ENCODE measurements at regions not wholly inside any gene's neighbourhood (a gene's known extent, or its start where the extent isn't known, plus 50 kb on each side); places are given as distances from the start of the nearest gene placed in this dataset.

DNA sequence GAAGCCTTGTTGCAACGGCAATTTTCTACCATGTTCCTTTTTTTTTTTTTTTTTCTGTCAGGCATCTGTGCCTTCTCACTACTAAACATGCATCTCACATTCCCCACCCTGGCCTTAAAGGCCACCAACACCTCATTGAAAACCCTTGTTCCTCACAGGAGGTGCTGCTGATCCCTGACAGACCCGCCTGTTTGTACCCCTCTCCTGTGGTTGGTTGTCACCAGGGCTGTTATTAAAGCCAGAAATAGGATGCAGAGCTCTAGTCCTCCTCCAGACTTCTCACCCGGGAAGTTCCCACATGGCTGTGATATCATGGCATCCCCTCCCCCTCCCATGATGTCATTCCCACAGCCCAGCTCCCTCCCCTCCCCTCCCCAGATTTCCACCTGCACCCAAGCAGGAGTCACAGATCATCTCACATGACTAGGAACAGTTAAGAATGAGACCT lies 302.8 kb upstream of the NCAM1 start:
- H3K4me3 ChIP-seq (ENCODE audit: low read length), result no peak overlapping the region
- H3K4me1 ChIP-seq (ENCODE audit: control insufficient read depth, insufficient read depth, low read length), result no peaks in the 10 kb centered on the region
- no peaks in the 10 kb centered on the region for H3K36me3 Mint-ChIP-seq
- H3K27me3 Mint-ChIP-seq (ENCODE audit: low read depth in 2 of 2), result peaks cover 13 to 14% of the 10 kb centered on the region in 2 donors
- ATAC-seq (no peak), DNase-seq (no peak)
- intact Hi-C loops (cut with micrococcal nuclease), result no loop called here
- no peaks in the 10 kb centered on the region for H3K36me3 ChIP-seq (ENCODE audit: control insufficient read depth, insufficient read depth, low read length)
- H3K27ac Mint-ChIP-seq, result no peak overlapping the region
- H3K27me3 ChIP-seq (ENCODE audit: control insufficient read depth, insufficient read depth, low read length), result no peaks in the 10 kb centered on the region
- H3K9me3 ChIP-seq (ENCODE audit: control insufficient read depth, insufficient read depth, low read length), result no peaks in the 10 kb centered on the region
- H3K4me1 Mint-ChIP-seq, result no peaks in the 10 kb centered on the region
- no peak overlapping the region for H3K27ac ChIP-seq (ENCODE audit: low read length)
- H3K4me3 Mint-ChIP-seq, result no peak overlapping the region
- TF ChIP-seq CTCF (IDR thresholded peaks at IDR 0.05), result no peak
- no peaks in the 10 kb centered on the region for H3K9me3 Mint-ChIP-seq
- WGBS (ENCODE audit: insufficient coverage), result 57% methylated on average over 3 of the region's 3 CpGs

DNA sequence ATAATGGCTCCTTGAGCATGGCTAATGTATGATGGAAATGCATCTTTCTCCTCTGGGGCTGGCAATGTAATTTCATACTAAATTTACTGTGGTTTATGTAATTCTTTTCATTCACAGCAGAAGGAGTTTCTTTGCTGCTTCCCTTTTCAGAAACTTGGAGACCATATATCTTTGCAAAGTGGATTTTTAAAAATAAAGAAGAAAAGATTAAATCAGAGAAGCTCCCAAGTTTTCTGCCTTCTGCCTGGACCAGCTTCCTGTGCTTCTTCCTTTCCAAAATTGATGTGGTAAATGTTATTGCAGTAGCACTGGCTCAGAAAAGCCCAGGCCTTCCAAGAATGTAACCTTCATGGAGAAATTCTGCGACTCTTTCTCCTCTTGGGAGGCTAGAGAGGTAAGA lies 300.1 kb upstream of the NCAM1 start:
- Histone ChIP-seq H3K4me1 (ENCODE audit: control insufficient read depth, insufficient read depth, low read length) (no peaks in the 10 kb centered on the region), H3K27me3 (ENCODE audit: control insufficient read depth, insufficient read depth, low read length) (no peaks in the 10 kb centered on the region), H3K36me3 (ENCODE audit: control insufficient read depth, insufficient read depth, low read length) (no peaks in the 10 kb centered on the region), H3K27ac (ENCODE audit: low read length) (no peak overlapping the region), H3K9me3 (ENCODE audit: control insufficient read depth, insufficient read depth, low read length) (no peaks in the 10 kb centered on the region), H3K4me3 (ENCODE audit: low read length) (no peak overlapping the region)
- intact Hi-C loops (cut with micrococcal nuclease), result no loop called here
- Mint-ChIP-seq H3K4me3 (no peak overlapping the region), H3K27me3 (ENCODE audit: low read depth in 2 of 2) (peaks cover 14 to 25% of the 10 kb centered on the region in 2 donors), H3K9me3 (no peaks in the 10 kb centered on the region), H3K27ac (no peak overlapping the region), H3K36me3 (no peaks in the 10 kb centered on the region), H3K4me1 (no peaks in the 10 kb centered on the region)
- 95% methylated on average over 1 of the region's 1 CpG for WGBS (ENCODE audit: insufficient coverage)
- ATAC-seq, result no peak
- no peak for TF ChIP-seq CTCF (IDR thresholded peaks at IDR 0.05)
- no peak for DNase-seq

GRCh38 chr11:112661571-112661970 lies 299.6 kb upstream of the NCAM1 start:
- DNase-seq, result no peak
- Histone ChIP-seq H3K9me3 (ENCODE audit: control insufficient read depth, insufficient read depth, low read length) (no peaks in the 10 kb centered on the region), H3K27me3 (ENCODE audit: control insufficient read depth, insufficient read depth, low read length) (no peaks in the 10 kb centered on the region), H3K4me1 (ENCODE audit: control insufficient read depth, insufficient read depth, low read length) (no peaks in the 10 kb centered on the region), H3K27ac (ENCODE audit: low read length) (no peak overlapping the region), H3K36me3 (ENCODE audit: control insufficient read depth, insufficient read depth, low read length) (no peaks in the 10 kb centered on the region), H3K4me3 (ENCODE audit: low read length) (no peak overlapping the region)
- no peak for ATAC-seq
- Mint-ChIP-seq H3K9me3 (no peaks in the 10 kb centered on the region), H3K4me1 (no peaks in the 10 kb centered on the region), H3K27me3 (ENCODE audit: low read depth in 2 of 2) (peaks cover 10 to 25% of the 10 kb centered on the region in 2 donors), H3K36me3 (no peaks in the 10 kb centered on the region), H3K4me3 (no peak overlapping the region), H3K27ac (no peak overlapping the region)
- intact Hi-C loops (cut with micrococcal nuclease), result no loop called here
- TF ChIP-seq CTCF (IDR thresholded peaks at IDR 0.05), result no peak
- 72% methylated on average over 4 of the region's 4 CpGs for WGBS (ENCODE audit: insufficient coverage)

GRCh38 chr11:112662554-112662953 lies 298.7 kb upstream of the NCAM1 start:
- no peaks in the 10 kb centered on the region for H3K36me3 Mint-ChIP-seq
- ATAC-seq (no peak), DNase-seq (no peak)
- 89% methylated on average over 2 of the region's 2 CpGs for WGBS (ENCODE audit: insufficient coverage)
- H3K9me3 ChIP-seq (ENCODE audit: control insufficient read depth, insufficient read depth, low read length), result no peaks in the 10 kb centered on the region
- H3K27ac ChIP-seq (ENCODE audit: low read length), result no peak overlapping the region
- intact Hi-C loops (cut with micrococcal nuclease), result no loop called here
- no peaks in the 10 kb centered on the region for H3K4me1 ChIP-seq (ENCODE audit: control insufficient read depth, insufficient read depth, low read length)
- no peak overlapping the region for H3K4me3 ChIP-seq (ENCODE audit: low read length)
- no peaks in the 10 kb centered on the region for H3K36me3 ChIP-seq (ENCODE audit: control insufficient read depth, insufficient read depth, low read length)
- peaks cover 8 to 25% of the 10 kb centered on the region in 2 donors for H3K27me3 Mint-ChIP-seq (ENCODE audit: low read depth in 2 of 2)
- H3K4me1 Mint-ChIP-seq, result no peaks in the 10 kb centered on the region
- no peak for TF ChIP-seq CTCF (IDR thresholded peaks at IDR 0.05)
- H3K9me3 Mint-ChIP-seq, result no peaks in the 10 kb centered on the region
- no peak overlapping the region for H3K27ac Mint-ChIP-seq
- no peaks in the 10 kb centered on the region for H3K27me3 ChIP-seq (ENCODE audit: control insufficient read depth, insufficient read depth, low read length)
- no peak overlapping the region for H3K4me3 Mint-ChIP-seq

All from natural killer cell (primary cell).